PFSK-1 (cell line): ENCODE measurements at regions not wholly inside any gene's neighbourhood (a gene's known extent, or its start where the extent isn't known, plus 50 kb on each side); places are given as distances from the start of the nearest gene placed in this dataset.

ENCODE experiments used
- FOXP2 ChIP-seq: optimal IDR thresholded peaks from 2 replicates; pipeline ENCODE3; 2011; ENCODE audit warnings: borderline replicate concordance, control low read depth, inconsistent platforms; ENCODE audit not compliant: insufficient read depth; ENCODE audit errors: extremely low read length, extremely low read depth
- POLR2AphosphoS5 ChIP-seq: IDR thresholded peaks from 2 replicates; pipeline ENCODE4 v1.6.1; 2012; ENCODE audit warnings: low read depth, mild to moderate bottlenecking, control low read depth, low read length, moderate library complexity
- SIN3A ChIP-seq: IDR thresholded peaks from 2 replicates; pipeline ENCODE4 v1.6.1; 2012; ENCODE audit warnings: mild to moderate bottlenecking, low read length, moderate library complexity, borderline replicate concordance; ENCODE audit not compliant: insufficient read depth
- TAF1 ChIP-seq: IDR thresholded peaks from 2 replicates; pipeline ENCODE4 v1.6.1; 2012; ENCODE audit warnings: low read length, control low read depth, borderline replicate concordance; ENCODE audit not compliant: insufficient read depth
- TF ChIP-seq, protein P1 (sequence below), 2 experiments: IDR thresholded peaks; 2 replicates each; pipeline versions ENCODE4 v1.6.1 to v1.8.0; 2011 to 2012; ENCODE audit warnings: low read depth in 2 of 2, low read length in 2 of 2, control low read depth in 1 of 2, inconsistent platforms in 1 of 2, mild to moderate bottlenecking in 1 of 2, moderate library complexity in 1 of 2; ENCODE audit not compliant: insufficient read depth in 1 of 2

DNA sequence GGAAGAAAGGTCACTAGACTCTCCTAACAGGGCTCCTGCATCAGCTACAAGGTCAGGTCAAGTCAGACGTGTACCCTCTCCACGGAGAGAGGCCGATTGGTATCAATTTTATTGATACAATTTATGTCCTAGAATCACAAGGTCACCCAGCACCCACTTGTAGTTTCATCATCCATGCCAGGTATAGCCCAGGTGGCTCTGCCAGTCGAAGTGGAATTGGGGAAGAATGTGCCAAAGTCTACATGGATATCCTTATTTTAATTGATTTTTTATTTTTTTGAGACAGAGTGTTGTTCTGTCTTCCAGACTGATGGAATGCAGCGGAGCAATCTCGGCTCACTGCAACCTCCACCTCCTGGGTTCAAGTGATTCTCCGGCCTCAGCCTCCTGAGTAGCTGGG lies 334.1 kb downstream of the SHANK2 start:
- TF ChIP-seq FOXP2: no peak
- TF ChIP-seq, protein P1, sequence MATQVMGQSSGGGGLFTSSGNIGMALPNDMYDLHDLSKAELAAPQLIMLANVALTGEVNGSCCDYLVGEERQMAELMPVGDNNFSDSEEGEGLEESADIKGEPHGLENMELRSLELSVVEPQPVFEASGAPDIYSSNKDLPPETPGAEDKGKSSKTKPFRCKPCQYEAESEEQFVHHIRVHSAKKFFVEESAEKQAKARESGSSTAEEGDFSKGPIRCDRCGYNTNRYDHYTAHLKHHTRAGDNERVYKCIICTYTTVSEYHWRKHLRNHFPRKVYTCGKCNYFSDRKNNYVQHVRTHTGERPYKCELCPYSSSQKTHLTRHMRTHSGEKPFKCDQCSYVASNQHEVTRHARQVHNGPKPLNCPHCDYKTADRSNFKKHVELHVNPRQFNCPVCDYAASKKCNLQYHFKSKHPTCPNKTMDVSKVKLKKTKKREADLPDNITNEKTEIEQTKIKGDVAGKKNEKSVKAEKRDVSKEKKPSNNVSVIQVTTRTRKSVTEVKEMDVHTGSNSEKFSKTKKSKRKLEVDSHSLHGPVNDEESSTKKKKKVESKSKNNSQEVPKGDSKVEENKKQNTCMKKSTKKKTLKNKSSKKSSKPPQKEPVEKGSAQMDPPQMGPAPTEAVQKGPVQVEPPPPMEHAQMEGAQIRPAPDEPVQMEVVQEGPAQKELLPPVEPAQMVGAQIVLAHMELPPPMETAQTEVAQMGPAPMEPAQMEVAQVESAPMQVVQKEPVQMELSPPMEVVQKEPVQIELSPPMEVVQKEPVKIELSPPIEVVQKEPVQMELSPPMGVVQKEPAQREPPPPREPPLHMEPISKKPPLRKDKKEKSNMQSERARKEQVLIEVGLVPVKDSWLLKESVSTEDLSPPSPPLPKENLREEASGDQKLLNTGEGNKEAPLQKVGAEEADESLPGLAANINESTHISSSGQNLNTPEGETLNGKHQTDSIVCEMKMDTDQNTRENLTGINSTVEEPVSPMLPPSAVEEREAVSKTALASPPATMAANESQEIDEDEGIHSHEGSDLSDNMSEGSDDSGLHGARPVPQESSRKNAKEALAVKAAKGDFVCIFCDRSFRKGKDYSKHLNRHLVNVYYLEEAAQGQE (IDR thresholded peaks at IDR 0.05; ENCODE audit: insufficient read depth in 1 of 2, low read depth in 2 of 2, low read length in 2 of 2): no peak
- TF ChIP-seq POLR2AphosphoS5: no peak
- no peak for TF ChIP-seq SIN3A
- TF ChIP-seq TAF1: no peak

DNA sequence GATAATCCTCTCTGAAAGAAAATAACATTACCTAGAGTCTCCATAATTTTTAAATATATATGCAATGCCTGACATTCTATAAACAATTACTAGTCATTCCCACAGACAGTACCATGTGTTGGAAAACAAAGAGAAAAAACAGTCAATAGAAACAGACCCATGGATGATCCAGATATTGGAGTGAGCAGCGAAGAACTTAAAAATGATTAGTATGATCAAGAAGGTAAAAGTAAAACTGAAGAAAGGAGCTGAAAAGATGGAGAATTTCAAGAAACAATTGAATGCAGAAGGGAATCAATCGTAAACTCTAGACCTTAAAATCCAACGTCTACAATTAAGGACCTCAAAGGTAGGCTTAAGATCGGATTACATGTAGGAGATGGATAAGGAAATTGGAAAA lies 330.6 kb downstream of the SHANK2 start:
- TF ChIP-seq SIN3A (no peak), FOXP2 (no peak), POLR2AphosphoS5 (no peak), TAF1 (no peak)
- TF ChIP-seq, protein P1 (IDR thresholded peaks at IDR 0.05; ENCODE audit: insufficient read depth in 1 of 2, low read depth in 2 of 2, low read length in 2 of 2): no peak

DNA sequence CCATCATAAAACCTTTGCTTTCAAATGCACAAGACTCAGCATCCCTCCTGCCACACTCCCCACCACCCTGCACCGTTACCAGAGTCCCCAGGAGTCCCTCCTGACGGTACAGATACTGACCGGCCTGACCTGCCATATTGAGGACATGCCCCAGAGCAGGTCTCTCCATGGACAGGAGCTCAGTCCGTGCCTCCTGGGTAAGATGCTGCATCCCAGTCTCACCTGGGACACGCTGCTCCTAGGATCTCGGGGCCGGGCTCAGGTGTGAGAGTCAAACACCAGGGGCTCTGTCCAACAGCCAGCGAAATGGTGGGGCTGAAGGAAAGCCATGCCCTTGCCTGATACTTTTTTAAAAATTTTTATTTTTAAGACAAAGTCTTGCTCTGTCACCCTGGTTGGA lies 328.3 kb downstream of the SHANK2 start:
- TF ChIP-seq FOXP2 (no peak), POLR2AphosphoS5 (no peak), SIN3A (no peak), TAF1 (no peak)
- TF ChIP-seq, protein P1 (IDR thresholded peaks at IDR 0.05; ENCODE audit: insufficient read depth in 1 of 2, low read depth in 2 of 2, low read length in 2 of 2): no peak

DNA sequence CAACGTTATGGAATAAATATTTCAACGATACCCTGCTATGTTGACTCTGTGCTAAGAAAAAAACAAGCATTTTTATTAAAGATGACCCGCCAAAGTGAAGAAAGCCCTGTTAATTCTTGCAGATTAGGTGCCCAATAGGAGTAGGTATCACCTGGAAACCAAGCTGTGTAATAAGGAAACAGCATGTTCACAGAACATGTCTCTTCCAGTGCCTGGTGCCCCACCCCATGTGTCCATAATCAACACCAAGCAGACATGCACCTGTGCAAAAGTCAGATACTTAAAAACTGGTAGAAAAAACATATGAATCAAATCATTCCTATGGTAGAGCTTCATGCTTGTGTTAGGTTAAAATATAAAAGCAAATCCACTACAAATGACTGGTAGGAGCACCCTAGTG lies 327.1 kb downstream of the SHANK2 start:
- TF ChIP-seq TAF1 (no peak), POLR2AphosphoS5 (no peak), FOXP2 (no peak), SIN3A (no peak)
- TF ChIP-seq, protein P1 (IDR thresholded peaks at IDR 0.05; ENCODE audit: insufficient read depth in 1 of 2, low read depth in 2 of 2, low read length in 2 of 2): no peak

- TF ChIP-seq POLR2AphosphoS5: no peak
- TF ChIP-seq TAF1: no peak
- TF ChIP-seq FOXP2: no peak
- TF ChIP-seq, protein P1 (IDR thresholded peaks at IDR 0.05; ENCODE audit: insufficient read depth in 1 of 2, low read depth in 2 of 2, low read length in 2 of 2): no peak
- TF ChIP-seq SIN3A: no peak
Measured at GRCh38 chr11:70926543-70927201, 325.7 kb downstream of the SHANK2 start.
